CD4-positive, alpha-beta T cell (primary cell): ENCODE measurements at regions not wholly inside any gene's neighbourhood (a gene's known extent, or its start where the extent isn't known, plus 50 kb on each side); places are given as distances from the start of the nearest gene placed in this dataset.

Source experiments
- ATAC-seq: fragments of 200-7000 bp; cut with Tn5 transposase; one replicate; pipeline ENCODE4 v1.10.0; 2022; ENCODE audit warnings: mild to moderate bottlenecking; ENCODE audit not compliant: poor library complexity
- CTCF ChIA-PET: fragments of 350-600 bp; sonication (Branson Sonifier 250); formaldehyde crosslinking; loops from one replicate; lab custom pipeline; 2021; ENCODE audit warnings: antibody characterized with exemption, inconsistent platforms; lab: Charles Lee
- POLR2A ChIA-PET: fragments of 350-600 bp; sonication (Branson Sonifier 250); formaldehyde crosslinking; loops from one replicate; lab custom pipeline; 2021; ENCODE audit warnings: antibody characterized with exemption, inconsistent platforms; lab: Charles Lee
- DNase-seq, 14 experiments: peaks; one replicate each; pipeline ENCODE4 v3.0.0-alpha.2; 2013 to 2020; ENCODE audit warnings: mixed read lengths in 2 of 14
- H3K27ac ChIP-seq, 2 donors: one replicate each; pipeline versions ENCODE4 v1.5.1 to v1.7.0; 2013; ENCODE audit warnings: low read length in 2 of 2, low read depth in 1 of 2, mild to moderate bottlenecking in 1 of 2
- H3K27me3 ChIP-seq, 2 experiments: 1 replicate in 1 of 2; 2 replicates in 1 of 2; pipeline versions ENCODE4 v1.6.1 to v1.7.0; 2013; ENCODE audit warnings: low read length in 2 of 2, control low read depth in 1 of 2, mild to moderate bottlenecking in 1 of 2, moderate library complexity in 1 of 2; ENCODE audit not compliant: insufficient read depth in 2 of 2, control insufficient read depth in 1 of 2
- H3K36me3 ChIP-seq: one replicate; pipeline ENCODE4 v1.6.1; 2013; ENCODE audit warnings: low read length, control low read depth; ENCODE audit not compliant: insufficient read depth
- H3K4me1 ChIP-seq: one replicate; pipeline ENCODE4 v1.6.1; 2013; ENCODE audit warnings: low read length, control low read depth; ENCODE audit not compliant: insufficient read depth
- H3K4me3 ChIP-seq: one replicate; pipeline ENCODE4 v1.5.1; 2013; ENCODE audit warnings: mild to moderate bottlenecking, low read length, moderate library complexity
- H3K9me3 ChIP-seq, 2 experiments: 1 replicate in 1 of 2; 2 replicates in 1 of 2; pipeline versions ENCODE4 v1.6.1 to v1.7.0; 2013; ENCODE audit warnings: low read length in 2 of 2, mild to moderate bottlenecking in 2 of 2, control low read depth in 1 of 2, moderate library complexity in 1 of 2; ENCODE audit not compliant: control insufficient read depth in 1 of 2, insufficient read depth in 1 of 2
- H3K27ac Mint-ChIP-seq: one replicate; pipeline ENCODE4 v1.8.0; 2020; ENCODE audit warnings: mixed read lengths
- H3K27me3 Mint-ChIP-seq: one replicate; pipeline ENCODE4 v1.8.0; 2021; ENCODE audit warnings: mixed read lengths
- H3K36me3 Mint-ChIP-seq: one replicate; pipeline ENCODE4 v1.8.0; 2021; ENCODE audit warnings: low read depth, mixed read lengths
- H3K4me1 Mint-ChIP-seq: one replicate; pipeline ENCODE4 v1.8.0; 2021; ENCODE audit warnings: low read depth, mixed read lengths
- H3K4me3 Mint-ChIP-seq: one replicate; pipeline ENCODE4 v1.8.0; 2020; ENCODE audit warnings: mild to moderate bottlenecking, mixed read lengths
- H3K9me3 Mint-ChIP-seq: one replicate; pipeline ENCODE4 v1.8.0; 2020; ENCODE audit warnings: mixed read lengths
- CTCF ChIP-seq: fragments of 200-600 bp; IDR thresholded peaks from one replicate; pipeline ENCODE4 v1.8.0; 2022; ENCODE audit warnings: antibody characterized with exemption, mild to moderate bottlenecking
- intact Hi-C, 2 experiments: fragments of 100-400 bp; cut with DNase I in 1 of 2; cut with micrococcal nuclease in 1 of 2; formaldehyde crosslinking; loops; one replicate each; pipeline versions ENCODE4 v1.15.1 to v1.9.0; 2023 to 2025; cut with DNase I, micrococcal nuclease

DNA sequence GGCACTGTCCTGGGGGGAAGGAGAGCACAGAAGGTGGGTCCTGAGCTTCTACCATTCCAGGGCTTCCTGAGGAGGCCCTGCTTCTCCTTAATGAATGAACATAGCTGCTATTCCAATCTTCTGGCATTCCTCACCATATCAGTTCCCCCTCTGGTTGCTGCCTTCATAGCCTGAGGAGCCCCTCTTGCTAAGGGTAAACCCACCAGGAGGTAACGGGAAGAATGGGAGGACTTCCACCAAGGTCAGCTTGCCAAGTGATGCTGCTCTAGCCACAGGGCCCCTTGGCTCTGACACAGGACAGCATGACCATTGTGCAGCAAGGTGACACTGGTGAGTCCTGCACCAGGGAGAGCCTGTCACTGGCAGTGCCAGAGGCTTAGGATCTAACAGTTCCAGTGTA is 1022.5 kb downstream of the TBC1D22A start:
- Mint-ChIP-seq H3K4me3 (no peak overlapping the region), H3K4me1 (no peaks in the 10 kb centered on the region), H3K36me3 (no peaks in the 10 kb centered on the region), H3K9me3 (no peaks in the 10 kb centered on the region), H3K27me3 (peaks cover 30% of the 10 kb centered on the region), H3K27ac (no peak overlapping the region)
- H3K27me3 ChIP-seq, result peaks cover 0 to 6% of the 10 kb centered on the region in 2 experiments
- intact Hi-C loops, result no loop called here
- DNase-seq (no peak), ATAC-seq (no peak)
- H3K27ac ChIP-seq, result no peak overlapping the region
- no peak for TF ChIP-seq CTCF
- peaks cover 0 to 26% of the 10 kb centered on the region in 2 experiments for H3K9me3 ChIP-seq
- no peak overlapping the region for H3K4me3 ChIP-seq
- CTCF ChIA-PET, result no interaction called here
- H3K4me1 ChIP-seq, result no peaks in the 10 kb centered on the region
- no peaks in the 10 kb centered on the region for H3K36me3 ChIP-seq
- POLR2A ChIA-PET, result no interaction called here

GRCh38 chr22:47784367-47784983 is 1022.0 kb downstream of the TBC1D22A start:
- no peaks in the 10 kb centered on the region for H3K36me3 ChIP-seq
- H3K4me1 ChIP-seq, result no peaks in the 10 kb centered on the region
- no peak for TF ChIP-seq CTCF
- H3K27ac Mint-ChIP-seq, result no peak overlapping the region
- peaks cover 30% of the 10 kb centered on the region for H3K27me3 Mint-ChIP-seq
- ChIA-PET CTCF (no interaction called here), POLR2A (no interaction called here)
- no peaks in the 10 kb centered on the region for H3K4me1 Mint-ChIP-seq
- H3K9me3 ChIP-seq, result peaks cover 0 to 26% of the 10 kb centered on the region in 2 experiments
- H3K9me3 Mint-ChIP-seq, result no peaks in the 10 kb centered on the region
- intact Hi-C loops, result no loop called here
- ATAC-seq (no peak), DNase-seq (no peak)
- no peak overlapping the region for H3K4me3 ChIP-seq
- no peak overlapping the region for H3K27ac ChIP-seq
- no peaks in the 10 kb centered on the region for H3K36me3 Mint-ChIP-seq
- H3K4me3 Mint-ChIP-seq, result no peak overlapping the region
- peaks cover 0 to 6% of the 10 kb centered on the region in 2 experiments for H3K27me3 ChIP-seq

DNA sequence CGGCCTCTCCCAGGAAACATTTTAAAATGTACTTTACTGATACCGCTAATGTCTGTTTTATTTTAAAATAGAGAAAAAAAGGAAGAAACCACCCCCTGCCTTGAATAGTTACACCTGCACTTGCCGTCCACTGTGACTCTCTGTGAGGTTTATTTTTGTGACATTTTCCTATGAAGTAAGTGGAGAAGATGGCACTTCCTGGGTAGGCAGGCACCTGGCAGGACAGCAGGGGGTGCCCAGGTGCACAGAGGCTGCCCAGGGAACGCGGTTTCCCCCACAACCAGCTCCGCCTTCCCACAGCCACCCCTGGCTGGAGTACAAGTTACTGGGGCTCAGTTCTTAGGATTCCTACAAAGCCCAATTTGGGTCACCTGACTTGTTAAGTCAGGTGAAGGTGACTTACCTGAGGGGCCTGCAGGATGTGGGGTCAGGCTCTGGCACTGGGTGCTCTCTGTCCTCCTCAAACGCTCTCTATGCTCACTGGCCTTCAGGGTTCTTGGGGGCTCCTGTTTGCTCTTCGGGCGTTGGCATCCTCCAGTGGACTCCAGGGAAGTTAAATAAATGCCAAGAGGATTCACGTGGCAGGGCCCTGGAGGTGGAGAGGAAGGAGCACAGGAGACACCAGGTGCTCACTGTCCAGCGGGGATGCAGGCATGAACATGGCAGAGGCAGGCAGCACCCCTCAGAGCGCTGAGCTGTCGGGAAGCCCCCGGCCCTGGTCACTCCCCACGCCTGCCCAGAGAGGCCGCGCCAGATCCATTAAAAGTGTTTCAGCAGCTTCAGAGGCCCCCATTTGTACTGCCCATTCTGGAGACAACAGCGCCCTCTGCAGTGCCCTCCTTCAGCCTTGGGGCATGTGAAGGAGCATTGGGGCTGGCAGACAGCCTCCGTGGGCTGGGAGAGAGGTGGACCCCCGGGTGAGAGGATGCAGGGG is 1021.2 kb downstream of the TBC1D22A start:
- no peaks in the 10 kb centered on the region for H3K9me3 Mint-ChIP-seq
- Histone ChIP-seq H3K36me3 (no peaks in the 10 kb centered on the region), H3K4me3 (no peak overlapping the region), H3K27me3 (peaks cover 0 to 6% of the 10 kb centered on the region in 2 experiments), H3K4me1 (no peaks in the 10 kb centered on the region), H3K27ac (no peak overlapping the region), H3K9me3 (peaks cover 0 to 26% of the 10 kb centered on the region in 2 experiments)
- CTCF ChIA-PET, result no interaction called here
- no peak overlapping the region for H3K4me3 Mint-ChIP-seq
- no peak for ATAC-seq
- H3K4me1 Mint-ChIP-seq, result no peaks in the 10 kb centered on the region
- no peaks in the 10 kb centered on the region for H3K36me3 Mint-ChIP-seq
- DNase-seq, result no peak
- H3K27ac Mint-ChIP-seq, result no peak overlapping the region
- POLR2A ChIA-PET, result no interaction called here
- peaks cover 22% of the 10 kb centered on the region for H3K27me3 Mint-ChIP-seq
- intact Hi-C loops, result no loop called here
- no peak for TF ChIP-seq CTCF
